SK-N-SH treated with all-trans-retinoic acid at 6 μM for 48 hours (cell line): ENCODE measurements at regions not wholly inside any gene's neighbourhood (a gene's known extent, or its start where the extent isn't known, plus 50 kb on each side); places are given as distances from the start of the nearest gene placed in this dataset.

Experiments used
- ARNTL ChIP-seq: fragments of 450-650 bp; formaldehyde crosslinking; IDR thresholded peaks from 2 replicates; pipeline ENCODE4 v1.5.0; 2020; ENCODE audit warnings: low read depth, mild to moderate bottlenecking, moderate library complexity, borderline replicate concordance
- CREB5 ChIP-seq: fragments of 250-450 bp; sonication (Bioruptor Pico); IDR thresholded peaks from 2 replicates; pipeline ENCODE4 v1.5.1; 2020; ENCODE audit warnings: low read depth, mild to moderate bottlenecking, moderate library complexity
- CSRNP3 ChIP-seq: fragments of 250-450 bp; sonication (Bioruptor Pico); IDR thresholded peaks from 2 replicates; pipeline ENCODE4 v1.5.1; 2021; ENCODE audit warnings: mild to moderate bottlenecking, moderate library complexity
- GLIS3 ChIP-seq: fragments of 250-450 bp; sonication (Bioruptor Pico); IDR thresholded peaks from 2 replicates; pipeline ENCODE4 v1.5.0; 2020; ENCODE audit warnings: mild to moderate bottlenecking, moderate library complexity
- PATZ1 ChIP-seq: fragments of 250-450 bp; sonication (Bioruptor Pico); IDR thresholded peaks from 2 replicates; pipeline ENCODE4 v1.8.0; 2020; ENCODE audit warnings: mild to moderate bottlenecking, moderate library complexity, borderline replicate concordance
- TCF4 ChIP-seq: fragments of 250-450 bp; sonication (Bioruptor Pico); IDR thresholded peaks from 2 replicates; pipeline ENCODE4 v1.8.0; 2021; ENCODE audit warnings: mild to moderate bottlenecking, moderate library complexity, borderline replicate concordance
- TSHZ2 ChIP-seq: fragments of 250-450 bp; sonication (Bioruptor Pico); IDR thresholded peaks from 2 replicates; pipeline ENCODE4 v1.5.0; 2020; ENCODE audit warnings: mild to moderate bottlenecking, moderate library complexity
- ZFP3 ChIP-seq: fragments of 250-450 bp; sonication (Bioruptor Pico); IDR thresholded peaks from 2 replicates; pipeline ENCODE4 v1.5.0; 2020; ENCODE audit warnings: mild to moderate bottlenecking, moderate library complexity
- ZFP30 ChIP-seq: fragments of 450-650 bp; formaldehyde crosslinking; IDR thresholded peaks from 2 replicates; pipeline ENCODE4 v1.5.0; 2022; ENCODE audit warnings: mild to moderate bottlenecking, moderate library complexity
- ZNF8 ChIP-seq: fragments of 450-650 bp; formaldehyde crosslinking; IDR thresholded peaks from 2 replicates; pipeline ENCODE4 v1.5.0; 2020; ENCODE audit warnings: mild to moderate bottlenecking, moderate library complexity

GRCh38 chr5:74042959-74043358, 417.0 kb downstream of the ARHGEF28 start:
- TF ChIP-seq CSRNP3 (CRISPR knock-in tag) (no peak), ZNF8 (no peak), ARNTL (no peak), PATZ1 (no peak), GLIS3 (CRISPR knock-in tag) (no peak), ZFP3 (no peak), TSHZ2 (no peak), ZFP30 (no peak), TCF4 (no peak), CREB5 (CRISPR knock-in tag) (no peak)
